ENCODE measurements at regions not wholly inside any gene's neighbourhood (a gene's known extent, or its start where the extent isn't known, plus 50 kb on each side); places are given as distances from the start of the nearest gene placed in this dataset.

- Histone ChIP-seq H3K9ac (ENCODE audit: low read length) (no peak overlapping the region), H4K20me1 (ENCODE audit: low read depth, low read length) (no peaks in the 10 kb centered on the region), H3K4me3 (ENCODE audit: insufficient read depth, low read length, poor library complexity, severe bottlenecking) (no peak overlapping the region), H3K79me2 (ENCODE audit: insufficient read depth, low read length) (no peaks in the 10 kb centered on the region), H2AFZ (ENCODE audit: low read depth, low read length, severe bottlenecking) (no peak overlapping the region), H3F3A (ENCODE audit: insufficient read depth) (no peaks in the 10 kb centered on the region), H3K9me3 (ENCODE audit: insufficient read depth, low read length) (no peaks in the 10 kb centered on the region), H3K27ac (ENCODE audit: low read depth, low read length) (no peak overlapping the region), H3K36me3 (ENCODE audit: low read length) (no peaks in the 10 kb centered on the region), H3K4me2 (ENCODE audit: low read depth, low read length, poor library complexity, severe bottlenecking) (no peak overlapping the region), H3K9me2 (replicated peaks; ENCODE audit: insufficient read depth, low read length) (no peaks in the 10 kb centered on the region), H3K27me3 (ENCODE audit: low read length) (no peaks in the 10 kb centered on the region)
- TF ChIP-seq EZH2phosphoT487 (conservative IDR thresholded peaks at IDR 0.05; ENCODE audit: low read length) (no peak), CTCF (IDR thresholded peaks at IDR 0.05; ENCODE audit: insufficient read depth, low read length, poor library complexity, severe bottlenecking) (no peak)
Measured at GRCh38 chr2:33671198-33671597, 72.1 kb upstream of the FAM98A start.

GRCh38 chr2:33670392-33670937 is 71.4 kb upstream of the FAM98A start:
- no peak for TF ChIP-seq EZH2phosphoT487 (conservative IDR thresholded peaks at IDR 0.05; ENCODE audit: low read length)
- no peak for TF ChIP-seq CTCF (IDR thresholded peaks at IDR 0.05; ENCODE audit: insufficient read depth, low read length, poor library complexity, severe bottlenecking)
- Histone ChIP-seq H3K27ac (ENCODE audit: low read depth, low read length) (no peak overlapping the region), H2AFZ (ENCODE audit: low read depth, low read length, severe bottlenecking) (no peak overlapping the region)

GRCh38 chr2:33666879-33667278 is 67.8 kb upstream of the FAM98A start:
- Histone ChIP-seq H3K27ac (ENCODE audit: low read depth, low read length) (no peak overlapping the region), H3F3A (ENCODE audit: insufficient read depth) (no peaks in the 10 kb centered on the region), H3K9me2 (replicated peaks; ENCODE audit: insufficient read depth, low read length) (no peaks in the 10 kb centered on the region), H3K27me3 (ENCODE audit: low read length) (no peaks in the 10 kb centered on the region), H3K9ac (ENCODE audit: low read length) (no peak overlapping the region), H3K4me3 (ENCODE audit: insufficient read depth, low read length, poor library complexity, severe bottlenecking) (no peak overlapping the region), H3K9me3 (ENCODE audit: insufficient read depth, low read length) (peaks cover 9% of the 10 kb centered on the region; the same call in 1 of the 2 replicates), H3K36me3 (ENCODE audit: low read length) (no peaks in the 10 kb centered on the region), H3K79me2 (ENCODE audit: insufficient read depth, low read length) (no peaks in the 10 kb centered on the region), H2AFZ (ENCODE audit: low read depth, low read length, severe bottlenecking) (no peak overlapping the region), H3K4me2 (ENCODE audit: low read depth, low read length, poor library complexity, severe bottlenecking) (no peak overlapping the region), H4K20me1 (ENCODE audit: low read depth, low read length) (no peaks in the 10 kb centered on the region)
- no peak for TF ChIP-seq EZH2phosphoT487 (conservative IDR thresholded peaks at IDR 0.05; ENCODE audit: low read length)
- TF ChIP-seq CTCF (IDR thresholded peaks at IDR 0.05; ENCODE audit: insufficient read depth, low read length, poor library complexity, severe bottlenecking): no peak

More at GRCh38 chr2:33670392-33670937, 71.4 kb upstream of the FAM98A start:
- no peaks in the 10 kb centered on the region for H4K20me1 ChIP-seq (ENCODE audit: low read depth, low read length)
- H3F3A ChIP-seq (ENCODE audit: insufficient read depth): no peaks in the 10 kb centered on the region
- no peaks in the 10 kb centered on the region for H3K9me2 ChIP-seq (replicated peaks; ENCODE audit: insufficient read depth, low read length)
- H3K36me3 ChIP-seq (ENCODE audit: low read length): no peaks in the 10 kb centered on the region
- no peak overlapping the region for H3K4me2 ChIP-seq (ENCODE audit: low read depth, low read length, poor library complexity, severe bottlenecking)
- H3K9ac ChIP-seq (ENCODE audit: low read length): no peak overlapping the region
- no peak overlapping the region for H3K4me3 ChIP-seq (ENCODE audit: insufficient read depth, low read length, poor library complexity, severe bottlenecking)
- H3K79me2 ChIP-seq (ENCODE audit: insufficient read depth, low read length): no peaks in the 10 kb centered on the region
- H3K27me3 ChIP-seq (ENCODE audit: low read length): no peaks in the 10 kb centered on the region
- H3K9me3 ChIP-seq (ENCODE audit: insufficient read depth, low read length): peaks cover 5% of the 10 kb centered on the region; the same call in 1 of the 2 replicates

Measured in SU-DHL-6 (cell line).